Chondrocyte (in vitro differentiated cells): ENCODE measurements at regions not wholly inside any gene's neighbourhood (a gene's known extent, or its start where the extent isn't known, plus 50 kb on each side); places are given as distances from the start of the nearest gene placed in this dataset.

Experiments used
- DNase-seq: peaks from one replicate; pipeline ENCODE4 v3.0.0; 2021; ENCODE audit warnings: mixed read lengths, low spot score
- H3K27ac Mint-ChIP-seq: one replicate; pipeline ENCODE4 v1.8.0; 2021; ENCODE audit warnings: mild to moderate bottlenecking, moderate library complexity, mixed read lengths; ENCODE audit not compliant: unreplicated experiment
- H3K27me3 Mint-ChIP-seq: 2 replicates; pipeline ENCODE4 v1.8.0; 2021; ENCODE audit warnings: low read depth, mixed read lengths
- H3K36me3 Mint-ChIP-seq: 2 replicates; pipeline ENCODE4 v1.8.0; 2021; ENCODE audit warnings: low read depth, mixed read lengths
- H3K4me1 Mint-ChIP-seq: 2 replicates; pipeline ENCODE4 v1.8.0; 2021; ENCODE audit warnings: low read depth, mild to moderate bottlenecking, mixed read lengths
- H3K4me3 Mint-ChIP-seq: one replicate; pipeline ENCODE4 v1.8.0; 2021; ENCODE audit warnings: mild to moderate bottlenecking, moderate library complexity, mixed read lengths; ENCODE audit not compliant: unreplicated experiment
- H3K9me3 Mint-ChIP-seq: 2 replicates; pipeline ENCODE4 v1.8.0; 2021; ENCODE audit warnings: low read depth, mixed read lengths
- CTCF ChIP-seq: fragments of 200-600 bp; sonication (generic); IDR thresholded peaks from 2 replicates; pipeline ENCODE4 v1.5.0; 2021; ENCODE audit warnings: antibody characterized with exemption, mild to moderate bottlenecking, moderate library complexity

- DNase-seq, result no peak
- Mint-ChIP-seq H3K36me3 (no peaks in the 10 kb centered on the region), H3K27ac (no peak overlapping the region), H3K9me3 (no peaks in the 10 kb centered on the region), H3K27me3 (no peaks in the 10 kb centered on the region), H3K4me1 (peaks cover 11% of the 10 kb centered on the region), H3K4me3 (no peak overlapping the region)
- no peak for TF ChIP-seq CTCF
These were observed 100.9 kb upstream of the MARCKS start for GRCh38 chr6:113756290-113756665.

- Mint-ChIP-seq H3K36me3 (no peaks in the 10 kb centered on the region), H3K27me3 (no peaks in the 10 kb centered on the region), H3K27ac (no peak overlapping the region), H3K4me1 (peaks cover 25% of the 10 kb centered on the region), H3K4me3 (no peak overlapping the region), H3K9me3 (no peaks in the 10 kb centered on the region)
- TF ChIP-seq CTCF, result no peak
- no peak for DNase-seq
These were observed 98.9 kb upstream of the MARCKS start for GRCh38 chr6:113758214-113758613.

GRCh38 chr6:113758826-113759574 is 98.1 kb upstream of the MARCKS start:
- H3K9me3 Mint-ChIP-seq, result no peaks in the 10 kb centered on the region
- TF ChIP-seq CTCF, result no peak
- no peak overlapping the region for H3K4me3 Mint-ChIP-seq
- H3K27me3 Mint-ChIP-seq, result no peaks in the 10 kb centered on the region
- H3K27ac Mint-ChIP-seq, result no peak overlapping the region
- DNase-seq, result no peak
- peaks cover 33% of the 10 kb centered on the region for H3K4me1 Mint-ChIP-seq
- H3K36me3 Mint-ChIP-seq, result no peaks in the 10 kb centered on the region

GRCh38 chr6:113762641-113763040 is 94.5 kb upstream of the MARCKS start:
- Mint-ChIP-seq H3K4me1 (peaks cover 31% of the 10 kb centered on the region), H3K4me3 (no peak overlapping the region), H3K36me3 (no peaks in the 10 kb centered on the region), H3K27me3 (no peaks in the 10 kb centered on the region), H3K27ac (no peak overlapping the region), H3K9me3 (no peaks in the 10 kb centered on the region)
- DNase-seq, result no peak
- no peak for TF ChIP-seq CTCF

- DNase-seq, result no peak
- no peaks in the 10 kb centered on the region for H3K27me3 Mint-ChIP-seq
- no peak overlapping the region for H3K4me3 Mint-ChIP-seq
- no peaks in the 10 kb centered on the region for H3K36me3 Mint-ChIP-seq
- H3K27ac Mint-ChIP-seq, result no peak overlapping the region
- no peaks in the 10 kb centered on the region for H3K9me3 Mint-ChIP-seq
- H3K4me1 Mint-ChIP-seq, result peaks cover 31% of the 10 kb centered on the region
- TF ChIP-seq CTCF, result no peak
These were observed 93.8 kb upstream of the MARCKS start for GRCh38 chr6:113763311-113763766.
